HepG2 (cell line): ENCODE measurements at regions not wholly inside any gene's neighbourhood (a gene's known extent, or its start where the extent isn't known, plus 50 kb on each side); places are given as distances from the start of the nearest gene placed in this dataset.

Experiments
- ATAC-seq: fragments of 200-7000 bp; cut with Tn5 transposase; 3 replicates; pipeline ENCODE4 v1.9.1; 2020; ENCODE audit warnings: mild to moderate bottlenecking, moderate library complexity
- BruUV-seq: library from RNA; stranded (reverse); fragments of 400-500 nt; replicated peaks from 2 replicates; lab custom pipeline; 2021; lab: Mats Ljungman, UMichigan
- CTCF ChIA-PET: fragments of 300-600 bp; formaldehyde crosslinking; extraction: SDS; loops from one replicate; lab custom pipeline; 2021; ENCODE audit warnings: low total read pairs, inconsistent platforms, low intra/inter-chr PET ratio; lab: Yijun Ruan, JAX
- POLR2A ChIA-PET: fragments of 350-600 bp; sonication (Branson Sonifier 250); formaldehyde crosslinking; loops from one replicate; lab custom pipeline; 2020; ENCODE audit warnings: antibody characterized with exemption, inconsistent platforms; lab: Yijun Ruan, JAX
- DNase-seq: peaks from one replicate; pipeline ENCODE4 v3.0.0-alpha.2; 2015; ENCODE audit warnings: low spot score
- FAIRE-seq: peaks from 3 replicates; lab custom pipeline; 2011; peaks lifted over from hg19 to GRCh38; lab: Jason Lieb, UNC
- H2AFZ ChIP-seq: one replicate; pipeline ENCODE4 v1.6.1; 2011; ENCODE audit warnings: low read length, inconsistent platforms
- H3K27ac ChIP-seq: fragments of 300-600 bp; 3 replicates; pipeline ENCODE4 v1.8.0; 2011; ENCODE audit warnings: mixed run types, mild to moderate bottlenecking, mixed read lengths, low read length, inconsistent platforms; ENCODE audit not compliant: insufficient read depth; ENCODE audit errors: extremely low read length
- H3K27me3 ChIP-seq, 2 experiments: fragments of 200-600 bp in 1 of 2; 2 replicates in 1 of 2; 3 replicates in 1 of 2; pipeline versions ENCODE4 v1.6.0 to v1.8.0; 2011; ENCODE audit warnings: low read length in 2 of 2, mild to moderate bottlenecking in 2 of 2, moderate library complexity in 2 of 2, inconsistent platforms in 1 of 2; ENCODE audit not compliant: insufficient read depth in 2 of 2, control insufficient read depth in 1 of 2
- H3K36me3 ChIP-seq, 2 experiments: fragments of 200-600 bp in 1 of 2; replicated peaks in 1 of 2; 2 replicates in 1 of 2; 3 replicates in 1 of 2; pipeline versions ENCODE4 v1.5.1 to v1.8.0; 2011; ENCODE audit warnings: low read length in 2 of 2, inconsistent platforms in 1 of 2; ENCODE audit not compliant: insufficient read depth in 2 of 2, control insufficient read depth in 1 of 2
- H3K4me1 ChIP-seq: 2 replicates; pipeline ENCODE4 v1.5.1; 2012; ENCODE audit warnings: low read length, inconsistent platforms; ENCODE audit not compliant: insufficient read depth
- H3K4me2 ChIP-seq: 2 replicates; pipeline ENCODE4 v1.6.0; 2011; ENCODE audit warnings: low read depth, low read length, inconsistent platforms
- H3K4me3 ChIP-seq, 3 experiments: fragments of 200-600 bp in 1 of 3; sonication (generic), shearing (Covaris generic) in 1 of 3; replicated peaks in 1 of 3; 2 replicates each; pipeline ENCODE4 v1.5.1; 2011 to 2016; ENCODE audit warnings: low read length in 3 of 3, inconsistent platforms in 2 of 3, low read depth in 2 of 3, mild to moderate bottlenecking in 2 of 3, control low read depth in 1 of 3, mixed read lengths in 1 of 3; ENCODE audit not compliant: insufficient read depth in 1 of 3
- H3K79me2 ChIP-seq: one replicate; pipeline ENCODE4 v1.6.1; 2011; ENCODE audit warnings: low read length, inconsistent platforms; ENCODE audit not compliant: insufficient read depth
- H3K9ac ChIP-seq: 2 replicates; pipeline ENCODE4 v1.6.0; 2011; ENCODE audit warnings: mild to moderate bottlenecking, low read depth, low read length, inconsistent platforms; ENCODE audit not compliant: insufficient read depth
- H3K9me3 ChIP-seq: 2 replicates; pipeline ENCODE4 v1.5.1; 2012; ENCODE audit warnings: mild to moderate bottlenecking, low read length
- H4K20me1 ChIP-seq: 2 replicates; pipeline ENCODE4 v1.6.0; 2011; ENCODE audit warnings: inconsistent platforms, mild to moderate bottlenecking, low read length, moderate library complexity; ENCODE audit not compliant: insufficient read depth
- CHD4 ChIP-seq: fragments of 200-600 bp; sonication (generic); IDR thresholded peaks from 2 replicates; pipeline ENCODE4 v1.7.0; 2017; ENCODE audit warnings: mild to moderate bottlenecking, low read length, borderline replicate concordance
- GABPA ChIP-seq, 2 experiments: IDR thresholded peaks; 2 replicates each; pipeline ENCODE4 v1.6.1; 2011 to 2016; ENCODE audit warnings: low read depth in 2 of 2, low read length in 1 of 2, missing biosample characterization in 1 of 2, missing genetic modification characterization in 1 of 2
- GABPB1 ChIP-seq: IDR thresholded peaks from 2 replicates; pipeline ENCODE4 v1.6.1; 2016; ENCODE audit warnings: mild to moderate bottlenecking, missing genetic modification reagents, moderate library complexity, missing compliant biosample characterization
- HOXA5 ChIP-seq: sonication (generic); formaldehyde crosslinking; IDR thresholded peaks from 2 replicates; pipeline ENCODE4 v1.4.0; 2020; ENCODE audit warnings: missing genetic modification reagents
- HOXD1 ChIP-seq: sonication (generic); formaldehyde crosslinking; IDR thresholded peaks from 2 replicates; pipeline ENCODE4 v1.5.0; 2020; ENCODE audit warnings: missing genetic modification reagents
- MEF2D ChIP-seq: sonication (generic); formaldehyde crosslinking; IDR thresholded peaks from 2 replicates; pipeline ENCODE4 v1.5.1; 2020; ENCODE audit warnings: mild to moderate bottlenecking, missing genetic modification reagents
- MYPOP ChIP-seq: sonication (generic); formaldehyde crosslinking; IDR thresholded peaks from 2 replicates; pipeline ENCODE4 v1.8.1; 2023; ENCODE audit warnings: mild to moderate bottlenecking, moderate library complexity, missing genetic modification reagents
- NFE2L1 ChIP-seq: sonication (generic); formaldehyde crosslinking; IDR thresholded peaks from 2 replicates; pipeline ENCODE4 v1.4.0; 2020; ENCODE audit warnings: missing genetic modification reagents, mild to moderate bottlenecking, borderline replicate concordance
- PLRG1 ChIP-seq: fragments of 450-650 bp; conservative IDR thresholded peaks from 2 replicates; pipeline ENCODE4 v1.6.1; 2016
- SMARCE1 ChIP-seq: fragments of 450-650 bp; IDR thresholded peaks from 2 replicates; pipeline ENCODE4 v1.6.1; 2017; ENCODE audit warnings: borderline replicate concordance
- TMF1 ChIP-seq: sonication (generic); formaldehyde crosslinking; IDR thresholded peaks from 2 replicates; pipeline ENCODE4 v1.8.1; 2022; ENCODE audit warnings: low read depth, missing genetic modification reagents
- TOPORS ChIP-seq: sonication (generic); formaldehyde crosslinking; IDR thresholded peaks from 2 replicates; pipeline ENCODE4 v1.8.0; 2023; ENCODE audit warnings: mild to moderate bottlenecking, missing genetic modification reagents
- ZFP62 ChIP-seq: sonication (generic); formaldehyde crosslinking; IDR thresholded peaks from 2 replicates; pipeline ENCODE4 v1.4.0; 2020; ENCODE audit warnings: missing genetic modification reagents
- ZNF362 ChIP-seq: sonication (generic); formaldehyde crosslinking; IDR thresholded peaks from 2 replicates; pipeline ENCODE4 v1.4.0; 2020; ENCODE audit warnings: missing genetic modification reagents, mild to moderate bottlenecking, borderline replicate concordance
- ZNF512 ChIP-seq: sonication (generic); formaldehyde crosslinking; IDR thresholded peaks from 2 replicates; pipeline ENCODE4 v1.4.0; 2020; ENCODE audit warnings: mild to moderate bottlenecking, missing genetic modification reagents
- ZNF770 ChIP-seq: sonication (generic); formaldehyde crosslinking; IDR thresholded peaks from 2 replicates; pipeline ENCODE4 v1.5.0; 2020; ENCODE audit warnings: mild to moderate bottlenecking, missing genetic modification reagents
- WGBS: methylation state at CpG from one replicate; pipeline ENCODE4 v1.1.6; 2017; ENCODE audit warnings: low lambda C conversion rate; 5-methylcytosine and 5-hydroxymethylcytosine counted together
- in situ Hi-C: cut with HindIII; loops from 2 replicates; pipeline ENCODE4 v1.10.0; 2017; ENCODE audit warnings: low pct_unique_long_range_greater_than_20kb; ENCODE audit not compliant: extremely low pct_ligation_motif_present
- intact Hi-C: fragments of 100-400 bp; cut with micrococcal nuclease; formaldehyde crosslinking; loops from one replicate; pipeline ENCODE4 v1.10.0; 2022; ENCODE audit not compliant: unreplicated experiment

GRCh38 chrX:8034058-8034457, 106.8 kb upstream of the PNPLA4 start (continued):
- TF ChIP-seq MEF2D (CRISPR knock-in tag) (no peak), SMARCE1 (no peak), ZNF770 (CRISPR knock-in tag) (no peak), ZNF362 (CRISPR knock-in tag) (no peak), CHD4 (no peak), ZFP62 (CRISPR knock-in tag) (no peak), NFE2L1 (CRISPR knock-in tag) (no peak)

DNA sequence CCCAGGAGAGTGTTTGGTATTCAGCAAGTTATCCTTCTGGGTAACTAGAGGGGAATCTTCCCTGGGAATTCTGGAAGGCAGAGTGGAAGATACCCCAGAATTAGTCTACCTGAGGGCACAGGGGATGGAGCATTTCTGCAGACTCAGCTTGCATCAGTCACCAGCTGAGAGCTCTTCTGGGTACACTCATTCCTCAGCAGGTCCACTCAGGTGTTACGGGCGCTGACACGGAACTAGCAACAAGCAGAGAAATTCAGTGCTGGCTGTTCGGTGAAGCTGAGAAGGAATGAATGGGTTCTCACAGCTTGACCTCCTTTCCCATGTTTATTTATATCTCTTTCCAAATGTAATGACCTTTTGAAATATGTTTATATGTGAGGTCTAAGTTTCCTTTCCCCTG, 106.0 kb upstream of the PNPLA4 start:
- ATAC-seq (no peak), FAIRE-seq (no peak), DNase-seq (no peak)
- no peaks in the 10 kb centered on the region for H3K4me1 ChIP-seq
- no peak overlapping the region for H3K9ac ChIP-seq
- no peaks in the 10 kb centered on the region for H3K27me3 ChIP-seq
- in situ Hi-C loops (no loop called here), intact Hi-C loops (no loop called here)
- H3K27ac ChIP-seq = no peak overlapping the region
- CTCF ChIA-PET = no interaction called here
- H3K36me3 ChIP-seq = no peaks in the 10 kb centered on the region
- no peaks in the 10 kb centered on the region for H3K9me3 ChIP-seq
- H3K4me3 ChIP-seq = no peak overlapping the region
- no peak overlapping the region for H2AFZ ChIP-seq
- 100% methylated on average over 1 of the region's 4 CpGs for WGBS
- BruUV-seq = no TSS peak
- H3K79me2 ChIP-seq = no peaks in the 10 kb centered on the region
- H3K4me2 ChIP-seq = no peak overlapping the region
- POLR2A ChIA-PET = no interaction called here
- no peaks in the 10 kb centered on the region for H4K20me1 ChIP-seq
- no peak for TF ChIP-seq ZNF770 (CRISPR knock-in tag)
- no peak for TF ChIP-seq ZNF512 (CRISPR knock-in tag)
- no peak for TF ChIP-seq TMF1 (CRISPR knock-in tag)
- no peak for TF ChIP-seq HOXD1 (CRISPR knock-in tag)
- TF ChIP-seq GABPB1 (CRISPR knock-in tag) = no peak
- no peak for TF ChIP-seq GABPA (IDR thresholded peaks at IDR 0.05; ENCODE audit: low read depth, low read length)
- TF ChIP-seq GABPA (CRISPR knock-in tag; IDR thresholded peaks at IDR 0.05; ENCODE audit: low read depth) = no peak
- no peak for TF ChIP-seq HOXA5 (CRISPR knock-in tag)
- no peak for TF ChIP-seq PLRG1
- no peak for TF ChIP-seq MYPOP (CRISPR knock-in tag)
- TF ChIP-seq TOPORS (CRISPR knock-in tag) = no peak
